GM10248 (cell line): ENCODE measurements at regions not wholly inside any gene's neighbourhood (a gene's known extent, or its start where the extent isn't known, plus 50 kb on each side); places are given as distances from the start of the nearest gene placed in this dataset.

Source experiments
- CTCF ChIA-PET: fragments of 300-600 bp; sonication (Branson Sonifier 250); formaldehyde crosslinking; extraction: SDS; loops from one replicate; lab custom pipeline; 2021; ENCODE audit warnings: antibody characterized with exemption; lab: Yijun Ruan, JAX
- POLR2A ChIA-PET: fragments of 350-650 bp; sonication (Branson Sonifier 250); formaldehyde crosslinking; extraction: SDS; loops from one replicate; lab custom pipeline; 2020; ENCODE audit warnings: antibody characterized with exemption; lab: Yijun Ruan, JAX
- DNase-seq: peaks from one replicate; pipeline ENCODE4 v3.0.0; 2012; ENCODE audit errors: extremely low spot score
- TF ChIP-seq, protein P1 (sequence below): IDR thresholded peaks from 2 replicates; pipeline ENCODE4 v1.5.1; 2012; ENCODE audit warnings: mild to moderate bottlenecking, low read depth; ENCODE audit errors: extremely low read depth, missing control alignments, control extremely low read depth

GRCh38 chr4:26093551-26093950 lies 179.5 kb downstream of the SMIM20 start:
- CTCF ChIA-PET, result interaction anchor here (0.7 to 3.6 kb wide), 9 partner anchors 9 to 237 kb away, joined by 3 to 17 read pairs (median 4); no protein-coding TSS in a partner anchor
- no peak for DNase-seq
- POLR2A ChIA-PET, result no interaction called here
- TF ChIP-seq, protein P1, sequence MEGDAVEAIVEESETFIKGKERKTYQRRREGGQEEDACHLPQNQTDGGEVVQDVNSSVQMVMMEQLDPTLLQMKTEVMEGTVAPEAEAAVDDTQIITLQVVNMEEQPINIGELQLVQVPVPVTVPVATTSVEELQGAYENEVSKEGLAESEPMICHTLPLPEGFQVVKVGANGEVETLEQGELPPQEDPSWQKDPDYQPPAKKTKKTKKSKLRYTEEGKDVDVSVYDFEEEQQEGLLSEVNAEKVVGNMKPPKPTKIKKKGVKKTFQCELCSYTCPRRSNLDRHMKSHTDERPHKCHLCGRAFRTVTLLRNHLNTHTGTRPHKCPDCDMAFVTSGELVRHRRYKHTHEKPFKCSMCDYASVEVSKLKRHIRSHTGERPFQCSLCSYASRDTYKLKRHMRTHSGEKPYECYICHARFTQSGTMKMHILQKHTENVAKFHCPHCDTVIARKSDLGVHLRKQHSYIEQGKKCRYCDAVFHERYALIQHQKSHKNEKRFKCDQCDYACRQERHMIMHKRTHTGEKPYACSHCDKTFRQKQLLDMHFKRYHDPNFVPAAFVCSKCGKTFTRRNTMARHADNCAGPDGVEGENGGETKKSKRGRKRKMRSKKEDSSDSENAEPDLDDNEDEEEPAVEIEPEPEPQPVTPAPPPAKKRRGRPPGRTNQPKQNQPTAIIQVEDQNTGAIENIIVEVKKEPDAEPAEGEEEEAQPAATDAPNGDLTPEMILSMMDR, result no peak

GRCh38 chr4:26094076-26094475 lies 180.1 kb downstream of the SMIM20 start:
- ChIA-PET POLR2A (no interaction called here), CTCF (interaction anchor here (0.7 to 3.6 kb wide), 7 partner anchors 9 to 236 kb away, joined by 3 to 16 read pairs (median 4); no protein-coding TSS in a partner anchor)
- no peak for DNase-seq
- TF ChIP-seq, protein P1, result no peak

DNA sequence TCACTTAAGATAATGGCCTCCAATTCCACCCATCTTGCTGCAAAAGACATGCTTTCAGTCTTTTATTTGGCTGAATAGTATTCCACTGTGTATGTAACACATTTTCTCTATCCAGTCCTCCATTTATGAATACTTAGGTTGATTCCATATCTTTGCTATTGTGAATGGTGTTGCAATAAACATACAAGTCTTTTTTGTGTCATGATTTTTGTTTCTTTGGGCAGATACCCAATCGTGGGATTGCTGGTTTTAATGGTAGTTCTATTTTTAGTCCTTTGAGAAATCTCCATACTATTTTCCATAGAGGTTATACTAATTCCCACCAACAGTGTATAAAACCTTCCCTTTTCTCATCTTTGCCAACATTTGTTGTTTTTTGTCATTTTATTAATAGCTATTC lies 180.9 kb downstream of the SMIM20 start:
- ChIA-PET CTCF (interaction anchor here (0.8 to 3.6 kb wide), 5 partner anchors 9 to 32 kb away, joined by 3 to 8 read pairs (median 5); no protein-coding TSS in a partner anchor), POLR2A (no interaction called here)
- TF ChIP-seq, protein P1, result no peak
- DNase-seq, result no peak

GRCh38 chr4:26099967-26100366 lies 185.9 kb downstream of the SMIM20 start:
- DNase-seq, result no peak
- POLR2A ChIA-PET, result no interaction called here
- CTCF ChIA-PET, result interaction anchor here (0.7 to 2.1 kb wide), 9 partner anchors 8 to 252 kb away, joined by 3 to 7 read pairs (median 4); no protein-coding TSS in a partner anchor
- TF ChIP-seq, protein P1, result no peak

- DNase-seq, result no peak
- ChIA-PET CTCF (interaction anchor here (0.8 to 2.1 kb wide), 7 partner anchors 9 to 229 kb away, joined by 3 to 7 read pairs (median 4); no protein-coding TSS in a partner anchor), POLR2A (no interaction called here)
- TF ChIP-seq, protein P1, result no peak
Measured at GRCh38 chr4:26101011-26101410, 187.0 kb downstream of the SMIM20 start.

DNA sequence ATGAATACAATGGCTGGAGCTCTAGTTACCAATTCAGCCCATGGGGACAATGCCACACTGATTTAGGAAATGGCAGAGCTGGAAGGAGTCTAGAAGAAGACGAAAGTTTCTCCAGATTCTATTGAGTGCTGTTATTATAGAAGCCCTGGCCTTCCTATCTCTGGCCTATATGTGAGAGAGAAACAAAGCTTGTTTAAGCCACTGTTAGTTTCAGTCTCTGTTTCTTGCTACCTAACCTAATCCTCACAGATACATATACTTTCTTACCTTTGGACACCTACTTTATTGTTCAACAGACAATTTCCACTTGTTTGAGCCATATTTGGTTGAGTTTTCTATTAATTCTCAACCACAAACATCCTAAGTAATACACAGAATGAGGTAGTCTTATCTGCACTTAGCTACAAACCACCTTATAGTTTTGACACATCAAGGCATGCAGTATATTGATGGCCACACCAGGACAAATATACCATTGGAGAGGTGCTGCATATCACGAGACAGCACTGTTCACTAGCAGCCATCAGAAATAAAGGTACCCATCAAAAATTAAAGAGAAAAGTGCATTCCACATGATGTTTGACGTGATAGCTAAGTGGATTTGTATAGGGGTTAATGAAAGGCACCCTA lies 190.2 kb downstream of the SMIM20 start:
- TF ChIP-seq, protein P1, result no peak
- POLR2A ChIA-PET, result no interaction called here
- CTCF ChIA-PET, result interaction anchor here (0.8 to 4.9 kb wide), 10 partner anchors 9 to 100 kb away, joined by 3 to 26 read pairs (median 4); no protein-coding TSS in a partner anchor
- peak; percentile 21 for DNase-seq
